ENCODE measurements at regions not wholly inside any gene's neighbourhood (a gene's known extent, or its start where the extent isn't known, plus 50 kb on each side); places are given as distances from the start of the nearest gene placed in this dataset.

DNA sequence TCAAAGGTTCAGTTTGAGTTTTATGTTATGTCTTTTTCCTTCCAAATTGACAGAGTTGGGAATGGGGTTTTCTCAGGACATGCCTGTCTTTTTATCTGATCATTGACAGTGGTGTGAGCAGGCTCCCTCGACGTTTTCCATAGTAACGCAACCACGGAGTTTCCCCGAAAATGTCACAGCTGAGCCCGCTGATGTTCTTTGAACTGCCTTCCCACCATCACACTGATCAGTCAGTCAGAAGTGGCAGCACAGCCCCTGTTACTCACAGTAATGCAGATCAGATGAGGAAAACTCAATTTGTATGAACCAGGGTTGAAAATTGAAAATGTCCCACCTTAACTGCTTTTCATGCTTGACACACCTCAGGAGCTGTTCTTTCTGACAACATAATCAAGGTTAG, 210.4 kb downstream of the NECTIN3 start:
- TF ChIP-seq, protein P1, sequence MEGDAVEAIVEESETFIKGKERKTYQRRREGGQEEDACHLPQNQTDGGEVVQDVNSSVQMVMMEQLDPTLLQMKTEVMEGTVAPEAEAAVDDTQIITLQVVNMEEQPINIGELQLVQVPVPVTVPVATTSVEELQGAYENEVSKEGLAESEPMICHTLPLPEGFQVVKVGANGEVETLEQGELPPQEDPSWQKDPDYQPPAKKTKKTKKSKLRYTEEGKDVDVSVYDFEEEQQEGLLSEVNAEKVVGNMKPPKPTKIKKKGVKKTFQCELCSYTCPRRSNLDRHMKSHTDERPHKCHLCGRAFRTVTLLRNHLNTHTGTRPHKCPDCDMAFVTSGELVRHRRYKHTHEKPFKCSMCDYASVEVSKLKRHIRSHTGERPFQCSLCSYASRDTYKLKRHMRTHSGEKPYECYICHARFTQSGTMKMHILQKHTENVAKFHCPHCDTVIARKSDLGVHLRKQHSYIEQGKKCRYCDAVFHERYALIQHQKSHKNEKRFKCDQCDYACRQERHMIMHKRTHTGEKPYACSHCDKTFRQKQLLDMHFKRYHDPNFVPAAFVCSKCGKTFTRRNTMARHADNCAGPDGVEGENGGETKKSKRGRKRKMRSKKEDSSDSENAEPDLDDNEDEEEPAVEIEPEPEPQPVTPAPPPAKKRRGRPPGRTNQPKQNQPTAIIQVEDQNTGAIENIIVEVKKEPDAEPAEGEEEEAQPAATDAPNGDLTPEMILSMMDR (IDR thresholded peaks at IDR 0.05; ENCODE audit: partially characterized antibody, unreplicated experiment), result no peak
- Mint-ChIP-seq H3K4me3 (ENCODE audit: unreplicated experiment) (no peak overlapping the region), H3K4me1 (ENCODE audit: low read depth, unreplicated experiment) (peaks cover 2% of the 10 kb centered on the region), H3K9me3 (ENCODE audit: unreplicated experiment) (no peaks in the 10 kb centered on the region), H3K27me3 (ENCODE audit: unreplicated experiment) (no peaks in the 10 kb centered on the region), H3K36me3 (ENCODE audit: unreplicated experiment) (no peaks in the 10 kb centered on the region), H3K27ac (ENCODE audit: unreplicated experiment) (no peak overlapping the region)
- no peak for DNase-seq

DNA sequence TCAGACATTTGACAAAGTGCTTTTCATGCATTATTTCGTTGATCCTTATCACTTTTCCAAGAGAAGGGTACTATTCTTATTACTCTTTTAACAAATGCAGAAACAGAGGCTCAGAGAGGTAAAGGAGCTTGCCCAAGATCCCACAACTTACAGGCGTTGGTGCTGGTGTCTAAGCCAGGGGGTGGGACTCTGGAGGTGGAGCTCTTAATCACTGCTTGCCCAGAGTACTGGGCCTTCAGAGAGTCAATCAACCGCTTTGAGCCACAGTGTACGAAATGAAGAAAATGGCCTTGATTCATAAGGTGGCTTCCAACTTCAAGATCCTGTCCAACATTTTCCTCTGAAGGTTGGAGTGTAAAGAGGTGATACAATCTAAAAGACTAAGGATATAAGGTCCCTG, 211.5 kb downstream of the NECTIN3 start:
- Mint-ChIP-seq H3K4me1 (ENCODE audit: low read depth, unreplicated experiment) (peaks cover 2% of the 10 kb centered on the region), H3K27ac (ENCODE audit: unreplicated experiment) (no peak overlapping the region), H3K9me3 (ENCODE audit: unreplicated experiment) (no peaks in the 10 kb centered on the region), H3K36me3 (ENCODE audit: unreplicated experiment) (no peaks in the 10 kb centered on the region), H3K27me3 (ENCODE audit: unreplicated experiment) (no peaks in the 10 kb centered on the region), H3K4me3 (ENCODE audit: unreplicated experiment) (no peak overlapping the region)
- no peak for DNase-seq
- TF ChIP-seq, protein P1 (IDR thresholded peaks at IDR 0.05; ENCODE audit: partially characterized antibody, unreplicated experiment), result no peak

DNA sequence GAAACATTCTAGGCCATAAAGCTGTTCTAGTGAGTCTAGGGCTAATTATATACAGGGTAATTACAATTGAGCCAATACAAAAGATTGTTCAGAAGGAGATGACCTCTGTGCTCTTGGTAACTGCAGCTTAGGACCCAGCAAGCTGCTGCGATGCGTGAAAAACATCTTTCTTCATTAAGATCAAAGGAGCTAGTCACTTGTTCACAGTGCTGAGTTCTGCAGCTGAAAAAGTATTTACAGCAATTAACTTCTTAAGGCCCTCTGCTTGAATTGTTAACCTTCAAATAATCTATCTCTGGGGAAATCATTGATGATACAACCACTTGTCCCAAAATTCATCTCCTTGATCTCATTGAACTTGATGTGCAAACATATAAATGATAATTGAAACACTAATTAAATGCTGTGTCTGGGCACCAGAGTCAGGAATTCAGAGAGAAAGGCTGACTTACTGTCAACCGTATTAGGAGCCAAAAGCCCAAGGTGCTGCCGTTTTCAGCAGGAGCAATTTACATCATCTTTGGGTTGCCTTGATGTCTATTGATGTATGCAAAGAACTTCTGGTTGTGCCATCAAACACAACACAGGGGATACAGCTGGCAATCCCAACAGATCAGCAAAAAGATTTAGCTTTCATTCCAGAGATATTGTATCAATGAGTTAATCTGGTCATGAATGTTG, 213.0 kb downstream of the NECTIN3 start:
- DNase-seq, result no peak
- H3K27me3 Mint-ChIP-seq (ENCODE audit: unreplicated experiment), result peaks cover 2% of the 10 kb centered on the region
- no peak overlapping the region for H3K27ac Mint-ChIP-seq (ENCODE audit: unreplicated experiment)
- TF ChIP-seq, protein P1 (IDR thresholded peaks at IDR 0.05; ENCODE audit: partially characterized antibody, unreplicated experiment), result no peak
- peaks cover 2% of the 10 kb centered on the region for H3K4me1 Mint-ChIP-seq (ENCODE audit: low read depth, unreplicated experiment)
- no peak overlapping the region for H3K4me3 Mint-ChIP-seq (ENCODE audit: unreplicated experiment)
- H3K9me3 Mint-ChIP-seq (ENCODE audit: unreplicated experiment), result no peaks in the 10 kb centered on the region
- no peaks in the 10 kb centered on the region for H3K36me3 Mint-ChIP-seq (ENCODE audit: unreplicated experiment)

DNA sequence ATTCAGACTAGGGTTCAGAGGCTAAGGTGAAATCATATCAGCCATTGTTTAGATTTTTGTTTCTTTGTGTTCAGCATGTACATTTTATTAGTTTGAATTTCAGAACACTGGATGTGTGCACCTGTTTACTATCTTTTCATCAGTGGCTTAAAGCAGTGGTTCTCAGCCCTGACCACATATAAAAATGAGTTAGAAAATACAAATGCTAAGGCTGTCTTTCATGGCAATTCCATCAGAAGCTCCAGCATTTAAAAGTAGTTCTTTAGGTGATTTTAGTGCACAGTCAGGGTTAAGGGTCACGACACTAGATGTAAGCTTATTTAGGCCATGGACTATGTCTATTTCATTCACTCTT, 213.5 kb downstream of the NECTIN3 start:
- H3K4me1 Mint-ChIP-seq (ENCODE audit: low read depth, unreplicated experiment), result peaks cover 2% of the 10 kb centered on the region
- TF ChIP-seq, protein P1 (IDR thresholded peaks at IDR 0.05; ENCODE audit: partially characterized antibody, unreplicated experiment), result no peak
- peaks cover 2% of the 10 kb centered on the region for H3K27me3 Mint-ChIP-seq (ENCODE audit: unreplicated experiment)
- H3K27ac Mint-ChIP-seq (ENCODE audit: unreplicated experiment), result no peak overlapping the region
- no peaks in the 10 kb centered on the region for H3K36me3 Mint-ChIP-seq (ENCODE audit: unreplicated experiment)
- no peak overlapping the region for H3K4me3 Mint-ChIP-seq (ENCODE audit: unreplicated experiment)
- no peak for DNase-seq
- H3K9me3 Mint-ChIP-seq (ENCODE audit: unreplicated experiment), result no peaks in the 10 kb centered on the region

DNA sequence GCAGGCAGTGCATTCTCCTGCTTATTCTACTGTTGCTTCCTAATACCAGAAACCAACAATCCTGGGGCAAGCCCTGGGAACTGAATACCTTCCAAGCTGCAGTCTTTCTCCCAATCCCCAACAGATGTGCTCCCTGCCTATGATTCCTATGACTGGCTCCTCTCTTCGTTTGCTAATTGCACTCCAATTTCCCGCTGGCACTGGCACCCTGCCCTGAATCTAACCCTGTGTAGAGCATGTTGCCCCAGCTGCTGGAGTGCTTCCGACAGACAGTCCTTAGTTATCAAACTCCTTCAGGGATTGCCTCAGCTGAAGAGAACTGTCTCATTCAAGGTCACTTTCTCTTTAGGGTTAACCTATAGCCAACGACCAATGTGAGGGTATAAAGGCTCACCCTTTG, 214.1 kb downstream of the NECTIN3 start:
- Mint-ChIP-seq H3K36me3 (ENCODE audit: unreplicated experiment) (no peaks in the 10 kb centered on the region), H3K27ac (ENCODE audit: unreplicated experiment) (no peak overlapping the region), H3K27me3 (ENCODE audit: unreplicated experiment) (peaks cover 2% of the 10 kb centered on the region), H3K9me3 (ENCODE audit: unreplicated experiment) (no peaks in the 10 kb centered on the region), H3K4me1 (ENCODE audit: low read depth, unreplicated experiment) (peaks cover 2% of the 10 kb centered on the region), H3K4me3 (ENCODE audit: unreplicated experiment) (no peak overlapping the region)
- TF ChIP-seq, protein P1 (IDR thresholded peaks at IDR 0.05; ENCODE audit: partially characterized antibody, unreplicated experiment), result no peak
- no peak for DNase-seq

Measured in glutamatergic neuron (in vitro differentiated cells).